K562 (cell line): ENCODE measurements at regions not wholly inside any gene's neighbourhood (a gene's known extent, or its start where the extent isn't known, plus 50 kb on each side); places are given as distances from the start of the nearest gene placed in this dataset.
A peak's percentile ranks its signal among the peaks of the same experiment; 100 is the strongest.

ENCODE experiments used
- ATAC-seq: fragments of 200-7000 bp; cut with Tn5 transposase; 3 replicates; pipeline ENCODE4 v1.9.1; 2020; ENCODE audit warnings: moderate library complexity
- BruUV-seq: library from RNA; stranded (reverse); fragments of 400-500 nt; replicated peaks from 2 replicates; lab custom pipeline; 2021; lab: Mats Ljungman, UMichigan
- CTCF ChIA-PET: fragments of 300-600 bp; formaldehyde crosslinking; extraction: SDS; loops from one replicate; lab custom pipeline; 2021; ENCODE audit warnings: low intra/inter-chr PET ratio; lab: Yijun Ruan, JAX
- POLR2A ChIA-PET: fragments of 300-600, 350-650 bp; sonication (Branson Sonifier 250); formaldehyde crosslinking; extraction: SDS; loops from one replicate; lab custom pipeline; 2021; ENCODE audit warnings: antibody characterized with exemption, inconsistent platforms; lab: Yijun Ruan, JAX
- DNase-seq, 4 experiments: peaks; one replicate each; pipeline versions ENCODE4 v3.0.0 to v3.0.0-alpha.2; 2011 to 2018; ENCODE audit warnings: low spot score in 3 of 4, mixed read lengths in 3 of 4; ENCODE audit errors: extremely low read depth in 1 of 4
- FAIRE-seq: peaks from 2 replicates; lab custom pipeline; 2011; peaks lifted over from hg19 to GRCh38; lab: Jason Lieb, UNC
- H2AFZ ChIP-seq: 2 replicates; pipeline ENCODE4 v1.6.0; 2011; ENCODE audit warnings: low read depth, low read length, control low read depth, inconsistent platforms
- H3K27ac ChIP-seq: fragments of 200-600 bp; 3 replicates; pipeline ENCODE4 v1.8.0; 2011; ENCODE audit warnings: low read depth, mild to moderate bottlenecking, control low read depth, inconsistent platforms, low read length, moderate library complexity, mixed read lengths; ENCODE audit errors: extremely low read depth
- H3K27me3 ChIP-seq, 2 experiments: fragments of 300-600 bp in 1 of 2; 2 replicates in 1 of 2; 3 replicates in 1 of 2; pipeline versions ENCODE4 v1.6.0 to v1.8.0; 2011; ENCODE audit warnings: inconsistent platforms in 2 of 2, low read length in 2 of 2, mild to moderate bottlenecking in 1 of 2, mixed read lengths in 1 of 2, moderate library complexity in 1 of 2; ENCODE audit not compliant: control insufficient read depth in 2 of 2, insufficient read depth in 2 of 2
- H3K36me3 ChIP-seq: fragments of 300-600 bp; 3 replicates; pipeline ENCODE4 v1.8.0; 2011; ENCODE audit warnings: mild to moderate bottlenecking, low read length, inconsistent platforms; ENCODE audit not compliant: control insufficient read depth, insufficient read depth
- H3K4me1 ChIP-seq, 2 experiments: fragments of 200-600 bp in 1 of 2; replicated peaks in 1 of 2; 2 replicates in 1 of 2; 3 replicates in 1 of 2; pipeline versions ENCODE4 v1.5.1 to v1.8.0; 2011; ENCODE audit warnings: inconsistent platforms in 2 of 2, low read length in 2 of 2, mild to moderate bottlenecking in 1 of 2, mixed read lengths in 1 of 2, moderate library complexity in 1 of 2; ENCODE audit not compliant: control insufficient read depth in 2 of 2, insufficient read depth in 2 of 2
- H3K4me2 ChIP-seq: 2 replicates; pipeline ENCODE4 v1.6.1; 2011; ENCODE audit warnings: low read length, control low read depth, inconsistent platforms, mixed read lengths; ENCODE audit not compliant: insufficient read depth
- H3K4me3 ChIP-seq: fragments of 200-600 bp; sonication (generic), shearing (Covaris generic); 2 replicates; pipeline ENCODE4 v1.5.1; 2016; ENCODE audit warnings: control low read depth, inconsistent platforms
- H3K79me2 ChIP-seq: fragments of 200-600 bp; 3 replicates; pipeline ENCODE4 v1.8.0; 2011; ENCODE audit warnings: low read length, inconsistent platforms; ENCODE audit not compliant: control insufficient read depth, insufficient read depth
- H3K9ac ChIP-seq, 2 experiments: 2 replicates each; pipeline versions ENCODE4 v1.6.0 to v1.6.1; 2011; ENCODE audit warnings: low read depth in 2 of 2, low read length in 2 of 2, control low read depth in 1 of 2, inconsistent platforms in 1 of 2, mild to moderate bottlenecking in 1 of 2, mixed read lengths in 1 of 2; ENCODE audit not compliant: insufficient read depth in 1 of 2
- H3K9me1 ChIP-seq: one replicate; pipeline ENCODE4 v1.6.0; 2011; ENCODE audit warnings: inconsistent platforms, mild to moderate bottlenecking, low read length, moderate library complexity; ENCODE audit not compliant: control insufficient read depth, insufficient read depth
- H3K9me3 ChIP-seq: replicated peaks from 2 replicates; pipeline ENCODE4 v1.5.1; 2011; ENCODE audit warnings: low read depth, low read length, inconsistent platforms; ENCODE audit not compliant: control insufficient read depth, insufficient read depth
- H4K20me1 ChIP-seq: replicated peaks from 2 replicates; pipeline ENCODE4 v1.6.1; 2011; ENCODE audit warnings: low read length, inconsistent platforms, mixed read lengths; ENCODE audit not compliant: control insufficient read depth, insufficient read depth
- MEF2D ChIP-seq: conservative IDR thresholded peaks from 2 replicates; pipeline ENCODE4 v1.6.1; 2016; ENCODE audit warnings: low read depth, missing genetic modification characterization, missing compliant biosample characterization
- TAF9B ChIP-seq: fragments of 450-650 bp; IDR thresholded peaks from 2 replicates; pipeline ENCODE4 v1.6.1; 2018; ENCODE audit warnings: mild to moderate bottlenecking; ENCODE audit not compliant: partially characterized antibody
- WGBS: fragments of 100-300 bp; shearing (Covaris generic); methylation state at CpG from one replicate; pipeline ENCODE4 v1.1.6; 2016; ENCODE audit warnings: low coverage, mixed read lengths; ENCODE audit not compliant: insufficient coverage; ENCODE audit errors: missing lambda C conversion rate; 5-methylcytosine and 5-hydroxymethylcytosine counted together
- in situ Hi-C: fragments of 300-500 bp; cut with MboI; formaldehyde crosslinking; loops from 4 replicates; pipeline ENCODE4 v1.15.0; 2018; ENCODE audit warnings: inconsistent platforms, mixed read lengths
- intact Hi-C: fragments of 100-400 bp; cut with micrococcal nuclease; formaldehyde crosslinking; loops from 2 replicates; pipeline ENCODE4 v1.14.2; 2022
- TF ChIP-seq, protein P1 (sequence below): sonication (generic); formaldehyde crosslinking; IDR thresholded peaks from 2 replicates; pipeline ENCODE4 v1.8.0; 2022; ENCODE audit warnings: mild to moderate bottlenecking, missing genetic modification reagents
- TF ChIP-seq, protein P2 (sequence below): sonication (generic); formaldehyde crosslinking; IDR thresholded peaks from 2 replicates; pipeline ENCODE4 v1.8.0; 2023; ENCODE audit warnings: missing genetic modification reagents, mild to moderate bottlenecking, borderline replicate concordance
- TF ChIP-seq, protein P3 (sequence below): IDR thresholded peaks from 2 replicates; pipeline ENCODE4 v1.6.1; 2016; ENCODE audit warnings: missing genetic modification characterization, missing compliant biosample characterization

- H3K79me2 ChIP-seq, result no peaks in the 10 kb centered on the region
- H3K27me3 ChIP-seq, result peaks cover 2 to 48% of the 10 kb centered on the region in 2 experiments; a peak in 4 of 5 replicates
- no peak overlapping the region for H3K4me2 ChIP-seq
- H3K9me3 ChIP-seq, result no peaks in the 10 kb centered on the region
- ATAC-seq (no peak), FAIRE-seq (no peak)
- intact Hi-C loops, result no loop called here
- no peak overlapping the region for H3K4me3 ChIP-seq
- in situ Hi-C loops, result no loop called here
- ChIA-PET CTCF (no interaction called here), POLR2A (interaction anchor here (0.6 to 1.1 kb wide), 4 partner anchors 15 to 271 kb away, joined by 3 read pairs; partner anchors contain the start of gene MRM1)
- no peaks in the 10 kb centered on the region for H3K36me3 ChIP-seq
- 0% methylated on average over 2 of the region's 2 CpGs for WGBS
- H3K9ac ChIP-seq, result no peak overlapping the region
- no peak overlapping the region for H3K27ac ChIP-seq
- no peaks in the 10 kb centered on the region for H3K9me1 ChIP-seq
- H3K4me1 ChIP-seq, result no peaks in the 10 kb centered on the region
- BruUV-seq, result no TSS peak
- no peak for TF ChIP-seq TAF9B
- TF ChIP-seq, protein P1, sequence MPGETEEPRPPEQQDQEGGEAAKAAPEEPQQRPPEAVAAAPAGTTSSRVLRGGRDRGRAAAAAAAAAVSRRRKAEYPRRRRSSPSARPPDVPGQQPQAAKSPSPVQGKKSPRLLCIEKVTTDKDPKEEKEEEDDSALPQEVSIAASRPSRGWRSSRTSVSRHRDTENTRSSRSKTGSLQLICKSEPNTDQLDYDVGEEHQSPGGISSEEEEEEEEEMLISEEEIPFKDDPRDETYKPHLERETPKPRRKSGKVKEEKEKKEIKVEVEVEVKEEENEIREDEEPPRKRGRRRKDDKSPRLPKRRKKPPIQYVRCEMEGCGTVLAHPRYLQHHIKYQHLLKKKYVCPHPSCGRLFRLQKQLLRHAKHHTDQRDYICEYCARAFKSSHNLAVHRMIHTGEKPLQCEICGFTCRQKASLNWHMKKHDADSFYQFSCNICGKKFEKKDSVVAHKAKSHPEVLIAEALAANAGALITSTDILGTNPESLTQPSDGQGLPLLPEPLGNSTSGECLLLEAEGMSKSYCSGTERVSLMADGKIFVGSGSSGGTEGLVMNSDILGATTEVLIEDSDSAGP, result no peak
- TF ChIP-seq, protein P2, sequence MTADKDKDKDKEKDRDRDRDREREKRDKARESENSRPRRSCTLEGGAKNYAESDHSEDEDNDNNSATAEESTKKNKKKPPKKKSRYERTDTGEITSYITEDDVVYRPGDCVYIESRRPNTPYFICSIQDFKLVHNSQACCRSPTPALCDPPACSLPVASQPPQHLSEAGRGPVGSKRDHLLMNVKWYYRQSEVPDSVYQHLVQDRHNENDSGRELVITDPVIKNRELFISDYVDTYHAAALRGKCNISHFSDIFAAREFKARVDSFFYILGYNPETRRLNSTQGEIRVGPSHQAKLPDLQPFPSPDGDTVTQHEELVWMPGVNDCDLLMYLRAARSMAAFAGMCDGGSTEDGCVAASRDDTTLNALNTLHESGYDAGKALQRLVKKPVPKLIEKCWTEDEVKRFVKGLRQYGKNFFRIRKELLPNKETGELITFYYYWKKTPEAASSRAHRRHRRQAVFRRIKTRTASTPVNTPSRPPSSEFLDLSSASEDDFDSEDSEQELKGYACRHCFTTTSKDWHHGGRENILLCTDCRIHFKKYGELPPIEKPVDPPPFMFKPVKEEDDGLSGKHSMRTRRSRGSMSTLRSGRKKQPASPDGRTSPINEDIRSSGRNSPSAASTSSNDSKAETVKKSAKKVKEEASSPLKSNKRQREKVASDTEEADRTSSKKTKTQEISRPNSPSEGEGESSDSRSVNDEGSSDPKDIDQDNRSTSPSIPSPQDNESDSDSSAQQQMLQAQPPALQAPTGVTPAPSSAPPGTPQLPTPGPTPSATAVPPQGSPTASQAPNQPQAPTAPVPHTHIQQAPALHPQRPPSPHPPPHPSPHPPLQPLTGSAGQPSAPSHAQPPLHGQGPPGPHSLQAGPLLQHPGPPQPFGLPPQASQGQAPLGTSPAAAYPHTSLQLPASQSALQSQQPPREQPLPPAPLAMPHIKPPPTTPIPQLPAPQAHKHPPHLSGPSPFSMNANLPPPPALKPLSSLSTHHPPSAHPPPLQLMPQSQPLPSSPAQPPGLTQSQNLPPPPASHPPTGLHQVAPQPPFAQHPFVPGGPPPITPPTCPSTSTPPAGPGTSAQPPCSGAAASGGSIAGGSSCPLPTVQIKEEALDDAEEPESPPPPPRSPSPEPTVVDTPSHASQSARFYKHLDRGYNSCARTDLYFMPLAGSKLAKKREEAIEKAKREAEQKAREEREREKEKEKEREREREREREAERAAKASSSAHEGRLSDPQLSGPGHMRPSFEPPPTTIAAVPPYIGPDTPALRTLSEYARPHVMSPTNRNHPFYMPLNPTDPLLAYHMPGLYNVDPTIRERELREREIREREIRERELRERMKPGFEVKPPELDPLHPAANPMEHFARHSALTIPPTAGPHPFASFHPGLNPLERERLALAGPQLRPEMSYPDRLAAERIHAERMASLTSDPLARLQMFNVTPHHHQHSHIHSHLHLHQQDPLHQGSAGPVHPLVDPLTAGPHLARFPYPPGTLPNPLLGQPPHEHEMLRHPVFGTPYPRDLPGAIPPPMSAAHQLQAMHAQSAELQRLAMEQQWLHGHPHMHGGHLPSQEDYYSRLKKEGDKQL (CRISPR knock-in tag), result no peak
- TF ChIP-seq, protein P3, sequence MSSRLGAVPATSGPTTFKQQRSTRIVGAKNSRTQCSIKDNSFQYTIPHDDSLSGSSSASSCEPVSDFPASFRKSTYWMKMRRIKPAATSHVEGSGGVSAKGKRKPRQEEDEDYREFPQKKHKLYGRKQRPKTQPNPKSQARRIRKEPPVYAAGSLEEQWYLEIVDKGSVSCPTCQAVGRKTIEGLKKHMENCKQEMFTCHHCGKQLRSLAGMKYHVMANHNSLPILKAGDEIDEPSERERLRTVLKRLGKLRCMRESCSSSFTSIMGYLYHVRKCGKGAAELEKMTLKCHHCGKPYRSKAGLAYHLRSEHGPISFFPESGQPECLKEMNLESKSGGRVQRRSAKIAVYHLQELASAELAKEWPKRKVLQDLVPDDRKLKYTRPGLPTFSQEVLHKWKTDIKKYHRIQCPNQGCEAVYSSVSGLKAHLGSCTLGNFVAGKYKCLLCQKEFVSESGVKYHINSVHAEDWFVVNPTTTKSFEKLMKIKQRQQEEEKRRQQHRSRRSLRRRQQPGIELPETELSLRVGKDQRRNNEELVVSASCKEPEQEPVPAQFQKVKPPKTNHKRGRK (tag), result peak; percentile 60
- no peak for TF ChIP-seq MEF2D (tag)
- TF ChIP-seq, all 486 proteins: peak for 1
- Histone ChIP-seq H4K20me1 (0 out of 2 replicates have a peak, but pooled peaks cover 5% of the 10 kb centered on the region), H2AFZ (no peak overlapping the region)
- DNase-seq, result no peak
Observed at GRCh38 chr17:36844013-36844412, 93.3 kb upstream of the LHX1 start.
